Liver (tissue), 3 donors: ENCODE measurements at regions not wholly inside any gene's neighbourhood (a gene's known extent, or its start where the extent isn't known, plus 50 kb on each side); places are given as distances from the start of the nearest gene placed in this dataset.

Source experiments
- RAD21 ChIP-seq, 2 donors: IDR thresholded peaks; 2 replicates each; pipeline ENCODE4 v1.6.1; 2016; ENCODE audit warnings: antibody characterized with exemption in 2 of 2, mild to moderate bottlenecking in 2 of 2
- TAF1 ChIP-seq: conservative IDR thresholded peaks from 2 replicates; pipeline ENCODE4 v1.6.1; 2016; ENCODE audit warnings: antibody characterized with exemption, mild to moderate bottlenecking
- YY1 ChIP-seq: IDR thresholded peaks from 2 replicates; pipeline ENCODE4 v1.6.1; 2016; ENCODE audit warnings: antibody characterized with exemption, mild to moderate bottlenecking
- TF ChIP-seq, protein P1 (sequence below): fragments of 150-350 bp; IDR thresholded peaks from 2 replicates; pipeline ENCODE4 v1.5.1; 2017; ENCODE audit warnings: improper control_type of control experiment, low read depth, low read length; ENCODE audit not compliant: missing input control
- TF ChIP-seq, protein P2 (sequence below): IDR thresholded peaks from 2 replicates; pipeline ENCODE4 v1.6.1; 2016; ENCODE audit warnings: antibody characterized with exemption
- TF ChIP-seq, protein P3 (sequence below): IDR thresholded peaks from 2 replicates; pipeline ENCODE4 v1.6.1; 2016; ENCODE audit warnings: antibody characterized with exemption, mild to moderate bottlenecking
- donor health status: healthy.
- donor health status: healthy.

DNA sequence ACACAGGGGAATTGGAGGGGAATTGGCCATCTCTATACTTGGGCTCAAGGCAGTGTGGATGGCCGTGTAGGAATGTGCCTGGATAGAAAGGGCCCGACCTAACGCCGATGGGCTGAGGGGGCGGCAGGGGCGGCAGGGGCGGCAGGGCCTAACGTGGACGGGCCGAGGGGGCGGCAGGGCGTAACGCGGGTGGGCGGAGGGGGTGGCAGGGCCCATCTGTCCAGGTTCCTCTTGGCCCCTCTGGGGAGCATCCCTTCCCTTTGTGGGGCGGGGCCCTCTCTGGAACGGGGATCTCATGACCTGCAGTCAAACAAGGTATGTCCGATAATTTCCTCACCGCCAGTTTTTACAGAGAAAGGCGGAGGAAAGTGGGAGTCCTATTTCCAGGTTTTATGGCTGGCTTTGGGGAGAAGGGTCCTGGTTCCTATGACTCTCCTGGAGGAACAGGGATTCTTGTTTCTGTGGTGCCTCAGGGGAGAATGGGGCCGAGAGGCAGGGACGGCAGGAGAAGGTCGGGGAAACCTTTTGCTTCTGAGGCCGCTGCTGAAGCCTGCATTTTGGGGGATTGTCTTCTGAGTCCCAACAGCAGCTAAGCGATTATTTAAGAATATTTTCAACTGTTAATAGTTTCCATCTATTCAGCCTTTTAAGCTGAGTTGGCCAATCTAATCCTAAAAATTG lies 100.8 kb upstream of the FRMD1 start:
- TF ChIP-seq, protein P1, sequence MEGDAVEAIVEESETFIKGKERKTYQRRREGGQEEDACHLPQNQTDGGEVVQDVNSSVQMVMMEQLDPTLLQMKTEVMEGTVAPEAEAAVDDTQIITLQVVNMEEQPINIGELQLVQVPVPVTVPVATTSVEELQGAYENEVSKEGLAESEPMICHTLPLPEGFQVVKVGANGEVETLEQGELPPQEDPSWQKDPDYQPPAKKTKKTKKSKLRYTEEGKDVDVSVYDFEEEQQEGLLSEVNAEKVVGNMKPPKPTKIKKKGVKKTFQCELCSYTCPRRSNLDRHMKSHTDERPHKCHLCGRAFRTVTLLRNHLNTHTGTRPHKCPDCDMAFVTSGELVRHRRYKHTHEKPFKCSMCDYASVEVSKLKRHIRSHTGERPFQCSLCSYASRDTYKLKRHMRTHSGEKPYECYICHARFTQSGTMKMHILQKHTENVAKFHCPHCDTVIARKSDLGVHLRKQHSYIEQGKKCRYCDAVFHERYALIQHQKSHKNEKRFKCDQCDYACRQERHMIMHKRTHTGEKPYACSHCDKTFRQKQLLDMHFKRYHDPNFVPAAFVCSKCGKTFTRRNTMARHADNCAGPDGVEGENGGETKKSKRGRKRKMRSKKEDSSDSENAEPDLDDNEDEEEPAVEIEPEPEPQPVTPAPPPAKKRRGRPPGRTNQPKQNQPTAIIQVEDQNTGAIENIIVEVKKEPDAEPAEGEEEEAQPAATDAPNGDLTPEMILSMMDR: no peak
- TF ChIP-seq, protein P2, sequence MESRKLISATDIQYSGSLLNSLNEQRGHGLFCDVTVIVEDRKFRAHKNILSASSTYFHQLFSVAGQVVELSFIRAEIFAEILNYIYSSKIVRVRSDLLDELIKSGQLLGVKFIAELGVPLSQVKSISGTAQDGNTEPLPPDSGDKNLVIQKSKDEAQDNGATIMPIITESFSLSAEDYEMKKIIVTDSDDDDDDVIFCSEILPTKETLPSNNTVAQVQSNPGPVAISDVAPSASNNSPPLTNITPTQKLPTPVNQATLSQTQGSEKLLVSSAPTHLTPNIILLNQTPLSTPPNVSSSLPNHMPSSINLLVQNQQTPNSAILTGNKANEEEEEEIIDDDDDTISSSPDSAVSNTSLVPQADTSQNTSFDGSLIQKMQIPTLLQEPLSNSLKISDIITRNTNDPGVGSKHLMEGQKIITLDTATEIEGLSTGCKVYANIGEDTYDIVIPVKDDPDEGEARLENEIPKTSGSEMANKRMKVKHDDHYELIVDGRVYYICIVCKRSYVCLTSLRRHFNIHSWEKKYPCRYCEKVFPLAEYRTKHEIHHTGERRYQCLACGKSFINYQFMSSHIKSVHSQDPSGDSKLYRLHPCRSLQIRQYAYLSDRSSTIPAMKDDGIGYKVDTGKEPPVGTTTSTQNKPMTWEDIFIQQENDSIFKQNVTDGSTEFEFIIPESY: no peak
- TF ChIP-seq TAF1 (no peak), YY1 (no peak), RAD21 (IDR thresholded peaks at IDR 0.05) (no peak)
- TF ChIP-seq, protein P3, sequence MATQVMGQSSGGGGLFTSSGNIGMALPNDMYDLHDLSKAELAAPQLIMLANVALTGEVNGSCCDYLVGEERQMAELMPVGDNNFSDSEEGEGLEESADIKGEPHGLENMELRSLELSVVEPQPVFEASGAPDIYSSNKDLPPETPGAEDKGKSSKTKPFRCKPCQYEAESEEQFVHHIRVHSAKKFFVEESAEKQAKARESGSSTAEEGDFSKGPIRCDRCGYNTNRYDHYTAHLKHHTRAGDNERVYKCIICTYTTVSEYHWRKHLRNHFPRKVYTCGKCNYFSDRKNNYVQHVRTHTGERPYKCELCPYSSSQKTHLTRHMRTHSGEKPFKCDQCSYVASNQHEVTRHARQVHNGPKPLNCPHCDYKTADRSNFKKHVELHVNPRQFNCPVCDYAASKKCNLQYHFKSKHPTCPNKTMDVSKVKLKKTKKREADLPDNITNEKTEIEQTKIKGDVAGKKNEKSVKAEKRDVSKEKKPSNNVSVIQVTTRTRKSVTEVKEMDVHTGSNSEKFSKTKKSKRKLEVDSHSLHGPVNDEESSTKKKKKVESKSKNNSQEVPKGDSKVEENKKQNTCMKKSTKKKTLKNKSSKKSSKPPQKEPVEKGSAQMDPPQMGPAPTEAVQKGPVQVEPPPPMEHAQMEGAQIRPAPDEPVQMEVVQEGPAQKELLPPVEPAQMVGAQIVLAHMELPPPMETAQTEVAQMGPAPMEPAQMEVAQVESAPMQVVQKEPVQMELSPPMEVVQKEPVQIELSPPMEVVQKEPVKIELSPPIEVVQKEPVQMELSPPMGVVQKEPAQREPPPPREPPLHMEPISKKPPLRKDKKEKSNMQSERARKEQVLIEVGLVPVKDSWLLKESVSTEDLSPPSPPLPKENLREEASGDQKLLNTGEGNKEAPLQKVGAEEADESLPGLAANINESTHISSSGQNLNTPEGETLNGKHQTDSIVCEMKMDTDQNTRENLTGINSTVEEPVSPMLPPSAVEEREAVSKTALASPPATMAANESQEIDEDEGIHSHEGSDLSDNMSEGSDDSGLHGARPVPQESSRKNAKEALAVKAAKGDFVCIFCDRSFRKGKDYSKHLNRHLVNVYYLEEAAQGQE: no peak
